ENCODE measurements at regions not wholly inside any gene's neighbourhood (a gene's known extent, or its start where the extent isn't known, plus 50 kb on each side); places are given as distances from the start of the nearest gene placed in this dataset.
"Not testable (repeated sequence)": the region's sequence is repeated elsewhere in the genome, so short reads cannot be mapped to it uniquely, and the experiment has no call there.

DNA sequence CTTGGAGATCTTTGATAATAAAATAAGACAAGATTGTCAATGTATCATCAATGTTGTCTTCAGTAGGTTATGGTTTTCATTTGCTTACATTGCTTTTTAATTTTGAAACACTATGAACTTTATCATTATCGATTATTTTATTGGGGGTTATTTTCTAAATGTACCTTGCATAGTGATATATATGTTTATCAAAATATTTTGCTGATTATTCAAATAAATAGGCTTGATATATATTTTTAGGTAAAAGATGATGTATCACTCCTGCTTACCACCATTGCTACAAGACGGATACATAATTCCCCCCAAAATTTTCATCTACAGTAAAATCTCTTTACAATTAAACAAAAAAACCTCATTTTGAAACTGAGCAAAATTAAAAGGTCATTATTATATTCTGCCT, 293.8 kb downstream of the SUCLG1 start:
- no CpG with 5 or more reads among the region's 2 CpGs for WGBS (ENCODE audit: insufficient coverage)
- no peak for DNase-seq
- no peak overlapping the region for H3K4me3 ChIP-seq (ENCODE audit: low read length)
- no peaks in the 10 kb centered on the region for H3K27me3 ChIP-seq (ENCODE audit: control insufficient read depth, insufficient read depth, low read length)
- H3K4me1 ChIP-seq (ENCODE audit: control insufficient read depth, insufficient read depth, low read length), result no peaks in the 10 kb centered on the region
- H3K36me3 ChIP-seq (ENCODE audit: control insufficient read depth, insufficient read depth, low read length), result no peaks in the 10 kb centered on the region
- H3K9me3 ChIP-seq (replicated peaks; ENCODE audit: control insufficient read depth, low read depth, low read length), result no peaks in the 10 kb centered on the region
- no peak overlapping the region for H3K27ac ChIP-seq (ENCODE audit: low read length)

DNA sequence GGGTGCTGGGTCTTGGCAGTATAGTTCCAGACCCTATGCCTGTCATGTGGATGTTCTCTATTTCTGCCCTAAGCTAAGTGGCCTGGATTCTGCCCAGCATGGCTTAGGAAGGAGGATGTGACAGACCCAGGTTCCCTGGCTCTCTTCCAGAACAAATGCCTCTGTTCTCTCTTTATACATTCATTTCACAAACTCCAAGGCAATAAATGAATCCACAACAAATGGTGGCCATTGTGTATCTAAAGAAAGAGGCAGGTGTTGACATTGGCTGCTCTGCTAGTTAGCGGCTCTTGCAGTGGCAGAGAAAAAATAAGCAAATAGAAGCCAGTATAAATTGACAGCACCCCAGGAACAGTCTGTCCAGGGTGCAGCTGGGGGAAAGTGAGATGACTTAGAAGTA, 298.6 kb downstream of the SUCLG1 start:
- DNase-seq, result no peak
- WGBS (ENCODE audit: insufficient coverage), result 75% methylated on average over 1 of the region's 1 CpG
- H3K27me3 ChIP-seq (ENCODE audit: control insufficient read depth, insufficient read depth, low read length), result no peaks in the 10 kb centered on the region
- no peak overlapping the region for H3K27ac ChIP-seq (ENCODE audit: low read length)
- H3K9me3 ChIP-seq (replicated peaks; ENCODE audit: control insufficient read depth, low read depth, low read length), result no peaks in the 10 kb centered on the region
- H3K4me1 ChIP-seq (ENCODE audit: control insufficient read depth, insufficient read depth, low read length), result no peaks in the 10 kb centered on the region
- H3K36me3 ChIP-seq (ENCODE audit: control insufficient read depth, insufficient read depth, low read length), result no peaks in the 10 kb centered on the region
- no peak overlapping the region for H3K4me3 ChIP-seq (ENCODE audit: low read length)

DNA sequence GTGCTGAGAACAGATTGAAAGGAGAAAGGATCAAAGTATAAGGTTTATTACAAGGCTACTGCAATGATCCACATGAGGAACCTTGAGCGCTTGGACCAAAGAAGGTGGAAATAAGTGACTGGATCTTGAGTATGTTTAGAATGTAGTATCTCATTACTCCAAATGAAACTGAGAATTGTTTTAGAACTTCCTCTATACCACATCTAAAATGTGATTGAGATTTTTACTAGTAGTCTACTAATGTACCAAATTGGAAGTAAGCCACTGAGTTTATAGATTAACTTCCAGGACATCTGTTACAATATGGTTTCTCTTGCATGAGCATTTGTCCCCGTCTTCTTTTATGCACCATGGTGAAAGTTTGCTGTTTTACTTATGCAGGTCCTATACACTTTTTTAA, 300.5 kb downstream of the SUCLG1 start:
- no CpG with 5 or more reads among the region's 2 CpGs for WGBS (ENCODE audit: insufficient coverage)
- no peaks in the 10 kb centered on the region for H3K27me3 ChIP-seq (ENCODE audit: control insufficient read depth, insufficient read depth, low read length)
- no peak overlapping the region for H3K4me3 ChIP-seq (ENCODE audit: low read length)
- no peak for DNase-seq
- H3K27ac ChIP-seq (ENCODE audit: low read length), result no peak overlapping the region
- H3K36me3 ChIP-seq (ENCODE audit: control insufficient read depth, insufficient read depth, low read length), result no peaks in the 10 kb centered on the region
- no peaks in the 10 kb centered on the region for H3K9me3 ChIP-seq (replicated peaks; ENCODE audit: control insufficient read depth, low read depth, low read length)
- H3K4me1 ChIP-seq (ENCODE audit: control insufficient read depth, insufficient read depth, low read length), result no peaks in the 10 kb centered on the region

DNA sequence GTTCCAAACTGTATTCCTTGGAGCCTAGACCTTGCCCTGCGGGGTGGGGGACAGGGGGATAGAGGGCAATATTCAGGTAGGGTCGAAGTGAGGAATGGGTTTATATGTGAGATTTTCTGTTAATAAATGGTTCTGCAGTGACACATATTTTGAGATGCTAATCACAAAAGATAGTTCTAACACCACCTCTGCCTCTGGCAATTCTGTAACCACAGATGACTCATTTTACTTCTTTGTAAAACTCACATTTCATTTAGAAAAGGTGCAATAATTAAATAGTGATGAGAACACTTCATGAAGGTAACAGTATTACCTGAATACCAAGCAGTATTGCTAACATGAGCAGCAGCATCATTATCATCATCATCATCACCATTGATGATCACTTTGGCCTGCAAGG, 306.6 kb downstream of the SUCLG1 start:
- H3K9me3 ChIP-seq (replicated peaks; ENCODE audit: control insufficient read depth, low read depth, low read length), result no peaks in the 10 kb centered on the region
- H3K27me3 ChIP-seq (ENCODE audit: control insufficient read depth, insufficient read depth, low read length), result no peaks in the 10 kb centered on the region
- no peaks in the 10 kb centered on the region for H3K4me1 ChIP-seq (ENCODE audit: control insufficient read depth, insufficient read depth, low read length)
- H3K27ac ChIP-seq (ENCODE audit: low read length), result no peak overlapping the region
- DNase-seq, result no peak
- no CpG with 5 or more reads among the region's 2 CpGs for WGBS (ENCODE audit: insufficient coverage)
- H3K36me3 ChIP-seq (ENCODE audit: control insufficient read depth, insufficient read depth, low read length), result no peaks in the 10 kb centered on the region
- no peak overlapping the region for H3K4me3 ChIP-seq (ENCODE audit: low read length)

DNA sequence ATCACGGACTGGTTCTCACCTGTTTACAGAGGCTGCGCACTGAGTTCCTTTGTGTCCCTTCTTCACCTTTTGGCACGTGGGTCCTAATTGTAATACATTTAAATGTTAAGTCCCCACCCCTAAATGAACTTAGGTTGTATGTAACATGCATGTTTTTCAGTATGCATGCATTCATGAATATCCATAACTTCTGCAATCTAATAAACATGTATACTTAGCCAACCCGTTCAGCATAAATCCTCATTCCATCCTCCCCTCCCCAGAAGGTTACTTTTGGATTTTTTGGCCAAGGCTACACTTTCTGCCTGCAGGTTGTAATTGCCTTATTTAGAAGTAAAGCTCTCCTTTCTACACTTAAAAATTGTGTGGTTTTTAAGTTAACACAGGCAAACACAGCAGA, 314.7 kb downstream of the SUCLG1 start:
- no peak overlapping the region for H3K27ac ChIP-seq (ENCODE audit: low read length)
- H3K4me1 ChIP-seq (ENCODE audit: control insufficient read depth, insufficient read depth, low read length), result no peaks in the 10 kb centered on the region
- H3K27me3 ChIP-seq (ENCODE audit: control insufficient read depth, insufficient read depth, low read length), result no peaks in the 10 kb centered on the region
- no peak overlapping the region for H3K4me3 ChIP-seq (ENCODE audit: low read length)
- 100% methylated on average over 2 of the region's 4 CpGs for WGBS (ENCODE audit: insufficient coverage)
- no peak for DNase-seq
- H3K9me3 ChIP-seq (replicated peaks; ENCODE audit: control insufficient read depth, low read depth, low read length), result no peaks in the 10 kb centered on the region
- H3K36me3 ChIP-seq (ENCODE audit: control insufficient read depth, insufficient read depth, low read length), result no peaks in the 10 kb centered on the region

DNA sequence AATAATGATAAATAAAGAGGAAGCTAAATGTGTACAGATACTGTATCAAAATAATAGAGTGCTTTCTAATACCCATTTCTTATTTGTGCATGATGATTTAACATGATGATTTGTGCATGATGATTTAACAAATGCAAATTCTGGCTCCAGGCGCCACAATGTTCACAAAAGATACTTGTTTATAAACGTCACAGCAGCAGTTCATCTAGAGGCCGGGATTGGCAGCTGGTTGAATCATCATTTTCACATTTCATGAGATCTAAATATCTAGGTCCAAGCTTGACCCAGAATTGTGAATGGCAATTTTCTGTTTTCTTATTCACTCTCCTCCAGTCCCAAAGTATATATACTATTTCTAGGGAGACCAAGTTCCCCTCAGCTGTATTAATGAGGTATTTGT, 322.0 kb downstream of the SUCLG1 start:
- Histone ChIP-seq H3K4me3 (ENCODE audit: low read length) (no peak overlapping the region), H3K27me3 (ENCODE audit: control insufficient read depth, insufficient read depth, low read length) (no peaks in the 10 kb centered on the region), H3K27ac (ENCODE audit: low read length) (no peak overlapping the region), H3K4me1 (ENCODE audit: control insufficient read depth, insufficient read depth, low read length) (no peaks in the 10 kb centered on the region), H3K9me3 (replicated peaks; ENCODE audit: control insufficient read depth, low read depth, low read length) (no peaks in the 10 kb centered on the region), H3K36me3 (ENCODE audit: control insufficient read depth, insufficient read depth, low read length) (no peaks in the 10 kb centered on the region)
- DNase-seq, result no peak
- WGBS (ENCODE audit: insufficient coverage), result no CpG with 5 or more reads among the region's 3 CpGs

DNA sequence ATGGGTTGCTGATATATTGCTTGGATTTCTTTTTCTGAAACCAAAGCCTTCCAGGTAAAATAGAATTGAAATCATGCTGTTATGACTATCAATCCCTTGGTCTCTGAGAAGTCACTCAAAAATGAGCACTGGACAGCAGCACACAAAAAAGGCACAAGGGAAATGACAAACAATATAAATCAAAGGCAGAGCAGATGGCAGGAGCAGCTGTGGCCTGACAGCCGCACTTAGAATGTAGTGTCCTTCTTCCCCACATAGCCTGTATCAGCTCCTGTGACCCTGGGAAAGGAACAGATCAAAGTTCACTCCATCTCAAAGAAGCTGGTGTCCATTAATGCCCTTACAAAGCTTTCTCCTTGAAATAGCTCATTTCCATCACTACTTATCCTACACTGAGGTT, 326.7 kb downstream of the SUCLG1 start:
- no peak overlapping the region for H3K27ac ChIP-seq (ENCODE audit: low read length)
- no peaks in the 10 kb centered on the region for H3K36me3 ChIP-seq (ENCODE audit: control insufficient read depth, insufficient read depth, low read length)
- H3K9me3 ChIP-seq (replicated peaks; ENCODE audit: control insufficient read depth, low read depth, low read length), result no peaks in the 10 kb centered on the region
- no CpG with 5 or more reads among the region's 1 CpG for WGBS (ENCODE audit: insufficient coverage)
- peak; percentile 20 for DNase-seq
- H3K27me3 ChIP-seq (ENCODE audit: control insufficient read depth, insufficient read depth, low read length), result no peaks in the 10 kb centered on the region
- H3K4me1 ChIP-seq (ENCODE audit: control insufficient read depth, insufficient read depth, low read length), result no peaks in the 10 kb centered on the region
- H3K4me3 ChIP-seq (ENCODE audit: low read length), result no peak overlapping the region

DNA sequence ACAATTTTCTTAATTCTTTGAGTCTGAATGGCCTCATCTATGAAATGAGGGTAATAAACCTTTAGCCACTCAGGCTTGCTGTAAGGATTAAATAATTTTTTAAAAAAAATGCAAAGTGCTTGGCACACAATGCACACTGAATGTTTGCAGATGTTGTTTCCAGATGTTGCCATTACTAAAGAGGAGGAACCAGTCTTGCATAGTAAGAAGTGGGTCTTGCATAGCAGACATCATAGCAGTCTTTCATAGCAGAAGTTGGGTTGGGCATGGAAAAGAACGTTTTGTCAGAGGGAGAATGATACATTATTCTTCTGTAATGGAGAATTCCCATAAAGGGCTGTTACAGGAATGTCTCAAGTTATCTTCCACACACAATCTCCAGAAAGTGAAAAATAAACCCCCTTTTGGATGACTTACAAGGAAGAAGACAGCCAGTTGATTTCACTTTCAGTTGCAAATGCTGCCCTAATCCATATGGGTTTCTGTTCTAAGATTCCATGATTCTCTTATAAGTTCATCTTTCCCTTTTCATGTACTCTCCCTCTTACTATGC, 327.7 kb downstream of the SUCLG1 start:
- peak; percentile 6 for DNase-seq
- no peak overlapping the region for H3K27ac ChIP-seq (ENCODE audit: low read length)
- H3K4me1 ChIP-seq (ENCODE audit: control insufficient read depth, insufficient read depth, low read length), result peaks cover 2% of the 10 kb centered on the region
- H3K9me3 ChIP-seq (replicated peaks; ENCODE audit: control insufficient read depth, low read depth, low read length), result no peaks in the 10 kb centered on the region
- no peak overlapping the region for H3K4me3 ChIP-seq (ENCODE audit: low read length)
- WGBS (ENCODE audit: insufficient coverage), result no CpG with 5 or more reads among the region's 1 CpG
- H3K36me3 ChIP-seq (ENCODE audit: control insufficient read depth, insufficient read depth, low read length), result no peaks in the 10 kb centered on the region
- no peaks in the 10 kb centered on the region for H3K27me3 ChIP-seq (ENCODE audit: control insufficient read depth, insufficient read depth, low read length)

DNA sequence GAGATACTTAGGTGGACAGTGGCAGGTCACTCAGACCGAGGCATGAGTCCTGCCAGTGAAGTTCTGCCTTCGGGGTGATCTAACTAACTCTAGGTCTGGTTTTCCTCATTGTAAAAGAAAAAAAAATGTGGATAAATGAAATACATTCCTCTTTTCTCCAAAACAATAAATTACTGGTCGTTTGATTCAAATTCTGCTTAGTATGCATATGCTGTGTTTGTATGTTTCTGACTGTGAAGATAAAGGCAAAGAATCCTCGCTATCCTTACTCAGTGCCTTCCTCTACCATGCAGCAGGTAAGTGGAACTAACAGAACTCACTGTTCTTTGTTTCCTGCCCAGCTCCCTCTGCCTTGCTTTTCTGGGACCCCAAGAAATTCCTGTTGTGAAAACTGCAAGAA, 330.1 kb downstream of the SUCLG1 start:
- Histone ChIP-seq H3K27me3 (ENCODE audit: control insufficient read depth, insufficient read depth, low read length) (no peaks in the 10 kb centered on the region), H3K36me3 (ENCODE audit: control insufficient read depth, insufficient read depth, low read length) (no peaks in the 10 kb centered on the region), H3K27ac (ENCODE audit: low read length) (no peak overlapping the region), H3K9me3 (replicated peaks; ENCODE audit: control insufficient read depth, low read depth, low read length) (no peaks in the 10 kb centered on the region), H3K4me3 (ENCODE audit: low read length) (no peak overlapping the region), H3K4me1 (ENCODE audit: control insufficient read depth, insufficient read depth, low read length) (peaks cover 6% of the 10 kb centered on the region)
- no peak for DNase-seq
- no CpG with 5 or more reads among the region's 4 CpGs for WGBS (ENCODE audit: insufficient coverage)

DNA sequence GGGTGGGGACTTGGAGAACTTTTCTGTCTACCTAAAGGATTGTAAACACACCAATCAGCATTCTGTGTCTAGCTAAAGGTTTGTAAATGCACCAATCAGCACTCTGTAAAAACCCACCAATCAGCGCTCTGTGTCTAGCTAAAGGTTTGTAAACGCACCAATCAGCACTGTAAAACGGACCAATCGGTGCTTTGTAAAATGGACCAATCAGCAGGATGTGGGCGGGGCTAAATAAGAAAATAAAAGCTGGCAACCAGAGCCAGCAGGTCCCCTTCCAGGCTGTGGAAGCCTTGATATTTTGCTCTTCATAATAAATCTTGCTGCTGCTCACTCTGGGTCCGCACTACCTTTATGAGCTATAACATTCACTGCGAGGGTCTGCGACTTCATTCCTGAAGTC, 331.3 kb downstream of the SUCLG1 start:
- 100% methylated on average over 1 of the region's 8 CpGs for WGBS (ENCODE audit: insufficient coverage)
- H3K9me3 ChIP-seq (replicated peaks; ENCODE audit: control insufficient read depth, low read depth, low read length); H3K4me3 ChIP-seq (ENCODE audit: low read length); H3K27ac ChIP-seq (ENCODE audit: low read length); H3K27me3 ChIP-seq (ENCODE audit: control insufficient read depth, insufficient read depth, low read length); H3K4me1 ChIP-seq (ENCODE audit: control insufficient read depth, insufficient read depth, low read length); DNase-seq; H3K36me3 ChIP-seq (ENCODE audit: control insufficient read depth, insufficient read depth, low read length): not testable (repeated sequence)

DNA sequence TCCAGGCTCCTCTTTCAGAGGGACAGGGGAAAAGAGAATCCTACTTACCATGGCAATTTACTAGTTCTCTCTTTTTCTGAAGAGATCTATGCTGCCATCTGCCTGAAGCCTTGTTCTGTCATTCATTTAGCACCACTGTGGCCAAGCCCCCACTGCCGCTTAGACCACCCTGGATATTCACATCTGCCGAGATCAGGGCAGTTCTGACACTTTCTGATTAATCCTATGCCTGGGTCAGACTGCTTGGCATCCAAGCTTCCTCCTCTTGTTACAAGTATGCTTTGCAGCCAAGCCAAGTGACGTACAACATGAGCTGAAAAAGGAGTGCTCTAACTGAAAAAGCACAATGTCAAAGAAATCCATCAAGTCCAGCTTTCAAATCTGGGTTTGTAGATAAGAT, 332.6 kb downstream of the SUCLG1 start:
- DNase-seq, result peak; percentile 45
- H3K4me1 ChIP-seq (ENCODE audit: control insufficient read depth, insufficient read depth, low read length), result peaks cover 6% of the 10 kb centered on the region
- WGBS (ENCODE audit: insufficient coverage), result 38% methylated on average over 2 of the region's 3 CpGs
- no peaks in the 10 kb centered on the region for H3K36me3 ChIP-seq (ENCODE audit: control insufficient read depth, insufficient read depth, low read length)
- peaks cover 2% of the 10 kb centered on the region for H3K27me3 ChIP-seq (ENCODE audit: control insufficient read depth, insufficient read depth, low read length)
- H3K4me3 ChIP-seq (ENCODE audit: low read length), result no peak overlapping the region
- no peak overlapping the region for H3K27ac ChIP-seq (ENCODE audit: low read length)
- no peaks in the 10 kb centered on the region for H3K9me3 ChIP-seq (replicated peaks; ENCODE audit: control insufficient read depth, low read depth, low read length)
